CD14-positive monocyte (primary cell): ENCODE measurements at regions not wholly inside any gene's neighbourhood (a gene's known extent, or its start where the extent isn't known, plus 50 kb on each side); places are given as distances from the start of the nearest gene placed in this dataset.

ENCODE experiments used
- DNase-seq, 3 donors: peaks; one replicate each; pipeline ENCODE4 v3.0.0-alpha.2; 2011 to 2022
- H2AFZ ChIP-seq: 2 replicates; pipeline ENCODE4 v1.6.0; 2012; ENCODE audit warnings: mild to moderate bottlenecking, low read depth, low read length, inconsistent platforms; ENCODE audit not compliant: insufficient read depth, poor library complexity, severe bottlenecking
- H3K27ac ChIP-seq, 2 donors: 1 replicate in 1 of 2; 2 replicates in 1 of 2; pipeline ENCODE4 v1.5.1; 2012 to 2013; ENCODE audit warnings: low read length in 2 of 2, control low read depth in 1 of 2, inconsistent platforms in 1 of 2, low read depth in 1 of 2, mild to moderate bottlenecking in 1 of 2
- H3K27me3 ChIP-seq, 2 donors: one replicate each; pipeline versions ENCODE4 v1.6.0 to v1.6.1; 2011 to 2013; ENCODE audit warnings: low read length in 2 of 2; ENCODE audit not compliant: control insufficient read depth in 2 of 2, insufficient read depth in 2 of 2
- H3K36me3 ChIP-seq, 2 donors: replicated peaks in 1 of 2; 1 replicate in 1 of 2; 2 replicates in 1 of 2; pipeline versions ENCODE4 v1.5.1 to v1.6.1; 2012 to 2013; ENCODE audit warnings: low read length in 2 of 2, control low read depth in 1 of 2, inconsistent platforms in 1 of 2, mild to moderate bottlenecking in 1 of 2; ENCODE audit not compliant: insufficient read depth in 2 of 2, control insufficient read depth in 1 of 2
- H3K4me1 ChIP-seq, 2 donors: 1 replicate in 1 of 2; 2 replicates in 1 of 2; pipeline versions ENCODE4 v1.5.1 to v1.6.1; 2012 to 2013; ENCODE audit warnings: low read length in 2 of 2, control low read depth in 1 of 2, inconsistent platforms in 1 of 2, mild to moderate bottlenecking in 1 of 2, moderate library complexity in 1 of 2; ENCODE audit not compliant: insufficient read depth in 2 of 2, control insufficient read depth in 1 of 2
- H3K4me2 ChIP-seq: replicated peaks from 2 replicates; pipeline ENCODE3; 2012; ENCODE audit warnings: low read length, moderate library complexity, mild to moderate bottlenecking; ENCODE audit not compliant: poor library complexity, severe bottlenecking; ENCODE audit errors: extremely low read depth
- H3K4me3 ChIP-seq, 3 experiments: fragments of 200-600 bp in 1 of 3; sonication (generic) in 1 of 3; replicated peaks in 1 of 3; 1 replicate in 2 of 3; 2 replicates in 1 of 3; pipeline ENCODE4 v1.5.1; 2011 to 2013; ENCODE audit warnings: low read length in 3 of 3, mild to moderate bottlenecking in 3 of 3, control low read depth in 2 of 3, low read depth in 2 of 3, inconsistent platforms in 1 of 3, moderate library complexity in 1 of 3
- H3K79me2 ChIP-seq: 2 replicates; pipeline ENCODE4 v1.6.0; 2012; ENCODE audit warnings: mild to moderate bottlenecking, control low read depth, inconsistent platforms, low read length, moderate library complexity; ENCODE audit not compliant: insufficient read depth
- H3K9ac ChIP-seq: 2 replicates; pipeline ENCODE4 v1.6.0; 2017; ENCODE audit warnings: low read length, mild to moderate bottlenecking; ENCODE audit not compliant: insufficient read depth, poor library complexity, severe bottlenecking
- H3K9me3 ChIP-seq, 2 donors: replicated peaks in 1 of 2; 1 replicate in 1 of 2; 2 replicates in 1 of 2; pipeline versions ENCODE4 v1.5.1 to v1.6.1; 2012 to 2013; ENCODE audit warnings: low read length in 2 of 2, control low read depth in 1 of 2; ENCODE audit not compliant: control insufficient read depth in 1 of 2, insufficient read depth in 1 of 2
- H4K20me1 ChIP-seq: 2 replicates; pipeline ENCODE4 v1.6.0; 2012; ENCODE audit warnings: mild to moderate bottlenecking, low read length, control low read depth, moderate library complexity; ENCODE audit not compliant: insufficient read depth
- H3K27ac Mint-ChIP-seq, 7 donors: one replicate each; pipeline ENCODE4 v1.8.0; 2020; ENCODE audit warnings: mild to moderate bottlenecking in 7 of 7, mixed read lengths in 7 of 7, moderate library complexity in 6 of 7, inconsistent platforms in 2 of 7
- H3K27me3 Mint-ChIP-seq, 3 donors: one replicate each; pipeline ENCODE4 v1.8.0; 2021 to 2022; ENCODE audit warnings: low read depth in 3 of 3, mild to moderate bottlenecking in 3 of 3, mixed read lengths in 3 of 3, moderate library complexity in 3 of 3, inconsistent platforms in 1 of 3
- H3K36me3 Mint-ChIP-seq, 2 donors: one replicate each; pipeline ENCODE4 v1.8.0; 2020; ENCODE audit warnings: mixed read lengths in 2 of 2, inconsistent platforms in 1 of 2, mild to moderate bottlenecking in 1 of 2
- H3K4me1 Mint-ChIP-seq: one replicate; pipeline ENCODE4 v1.8.0; 2020; ENCODE audit warnings: mild to moderate bottlenecking, mixed read lengths
- H3K4me3 Mint-ChIP-seq, 2 donors: one replicate each; pipeline ENCODE4 v1.8.0; 2020; ENCODE audit warnings: mild to moderate bottlenecking in 2 of 2, mixed read lengths in 2 of 2, moderate library complexity in 1 of 2
- H3K9me3 Mint-ChIP-seq, 7 donors: one replicate each; pipeline ENCODE4 v1.8.0; 2020 to 2022; ENCODE audit warnings: mixed read lengths in 7 of 7, mild to moderate bottlenecking in 6 of 7, moderate library complexity in 6 of 7, inconsistent platforms in 2 of 7
- intact Hi-C, 2 donors: fragments of 100-400 bp; cut with micrococcal nuclease; formaldehyde crosslinking; loops; one replicate each; pipeline versions ENCODE4 v1.15.0 to v1.15.1; 2023
- TF ChIP-seq, protein P1 (sequence below): fragments of 200-600 bp; IDR thresholded peaks from one replicate; pipeline ENCODE4 v1.8.0; 2022; ENCODE audit warnings: antibody characterized with exemption, mild to moderate bottlenecking

DNA sequence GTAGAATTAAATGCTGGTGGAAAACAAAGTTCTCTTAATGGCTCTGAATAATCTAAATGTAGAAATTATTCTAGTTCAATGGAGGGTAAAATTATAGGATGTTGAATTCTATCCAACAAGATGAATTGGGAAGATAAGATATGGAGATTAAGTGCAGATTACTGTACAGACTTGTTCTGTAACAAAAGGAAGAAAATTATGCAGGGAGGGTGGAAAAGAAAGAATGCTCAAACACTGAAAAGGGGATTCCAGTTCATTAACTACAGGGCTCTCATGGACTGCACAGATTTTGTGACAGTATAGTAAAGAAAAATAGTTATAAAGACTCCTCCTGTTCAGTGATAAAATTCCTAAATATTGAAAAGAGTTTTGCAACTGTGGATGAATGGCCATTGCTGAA lies 1794.0 kb upstream of the PCDH7 start:
- no peak overlapping the region for H3K27ac ChIP-seq
- no peak overlapping the region for H3K27ac Mint-ChIP-seq
- peaks cover 0 to 8% (median 3%) of the 10 kb centered on the region in 7 donors for H3K9me3 Mint-ChIP-seq
- H4K20me1 ChIP-seq = no peaks in the 10 kb centered on the region
- no peak overlapping the region for H2AFZ ChIP-seq
- intact Hi-C loops = no loop called here
- no peaks in the 10 kb centered on the region for H3K4me1 ChIP-seq
- H3K4me2 ChIP-seq = no peak overlapping the region
- H3K79me2 ChIP-seq = no peaks in the 10 kb centered on the region
- H3K27me3 ChIP-seq = no peaks in the 10 kb centered on the region
- H3K36me3 ChIP-seq = no peaks in the 10 kb centered on the region
- no peak overlapping the region for H3K4me3 Mint-ChIP-seq
- no peak overlapping the region for H3K9ac ChIP-seq
- DNase-seq = no peak
- no peaks in the 10 kb centered on the region for H3K4me1 Mint-ChIP-seq
- no peaks in the 10 kb centered on the region for H3K9me3 ChIP-seq
- TF ChIP-seq, protein P1, sequence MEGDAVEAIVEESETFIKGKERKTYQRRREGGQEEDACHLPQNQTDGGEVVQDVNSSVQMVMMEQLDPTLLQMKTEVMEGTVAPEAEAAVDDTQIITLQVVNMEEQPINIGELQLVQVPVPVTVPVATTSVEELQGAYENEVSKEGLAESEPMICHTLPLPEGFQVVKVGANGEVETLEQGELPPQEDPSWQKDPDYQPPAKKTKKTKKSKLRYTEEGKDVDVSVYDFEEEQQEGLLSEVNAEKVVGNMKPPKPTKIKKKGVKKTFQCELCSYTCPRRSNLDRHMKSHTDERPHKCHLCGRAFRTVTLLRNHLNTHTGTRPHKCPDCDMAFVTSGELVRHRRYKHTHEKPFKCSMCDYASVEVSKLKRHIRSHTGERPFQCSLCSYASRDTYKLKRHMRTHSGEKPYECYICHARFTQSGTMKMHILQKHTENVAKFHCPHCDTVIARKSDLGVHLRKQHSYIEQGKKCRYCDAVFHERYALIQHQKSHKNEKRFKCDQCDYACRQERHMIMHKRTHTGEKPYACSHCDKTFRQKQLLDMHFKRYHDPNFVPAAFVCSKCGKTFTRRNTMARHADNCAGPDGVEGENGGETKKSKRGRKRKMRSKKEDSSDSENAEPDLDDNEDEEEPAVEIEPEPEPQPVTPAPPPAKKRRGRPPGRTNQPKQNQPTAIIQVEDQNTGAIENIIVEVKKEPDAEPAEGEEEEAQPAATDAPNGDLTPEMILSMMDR = no peak
- no peaks in the 10 kb centered on the region for H3K36me3 Mint-ChIP-seq
- H3K4me3 ChIP-seq = no peak overlapping the region
- H3K27me3 Mint-ChIP-seq = peaks cover 0 to 3% (median 0%) of the 10 kb centered on the region in 3 donors

DNA sequence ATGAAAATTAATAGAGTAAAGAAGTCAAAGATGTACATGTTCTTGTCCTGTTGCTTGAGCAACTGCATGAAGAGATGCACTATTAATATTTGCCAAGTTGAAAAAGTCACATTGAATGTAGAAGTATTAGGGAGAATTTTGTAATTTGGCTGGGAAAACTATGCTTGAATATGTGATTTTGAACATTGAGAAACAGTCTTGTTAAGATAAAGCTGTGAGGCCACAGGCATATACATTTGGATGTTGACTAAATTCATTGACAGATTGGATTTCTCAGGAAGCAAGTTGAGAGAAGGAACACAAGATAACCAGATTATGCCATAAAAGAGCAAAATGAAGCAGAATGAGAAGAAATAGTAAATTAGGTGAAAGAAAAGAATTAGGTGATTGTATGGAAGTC lies 1777.5 kb upstream of the PCDH7 start:
- Histone ChIP-seq H2AFZ (no peak overlapping the region), H3K9ac (no peak overlapping the region), H3K4me1 (no peaks in the 10 kb centered on the region), H3K4me2 (no peak overlapping the region), H3K27ac (no peak overlapping the region), H3K4me3 (no peak overlapping the region), H3K9me3 (peaks cover 0 to 3% of the 10 kb centered on the region in 2 donors), H3K27me3 (no peaks in the 10 kb centered on the region), H3K79me2 (no peaks in the 10 kb centered on the region), H3K36me3 (no peaks in the 10 kb centered on the region), H4K20me1 (no peaks in the 10 kb centered on the region)
- DNase-seq = no peak
- H3K27me3 Mint-ChIP-seq = no peaks in the 10 kb centered on the region
- TF ChIP-seq, protein P1 = no peak
- no peak overlapping the region for H3K27ac Mint-ChIP-seq
- intact Hi-C loops = no loop called here
- H3K9me3 Mint-ChIP-seq = peaks cover 0 to 3% (median 0%) of the 10 kb centered on the region in 7 donors
- no peak overlapping the region for H3K4me3 Mint-ChIP-seq
- H3K4me1 Mint-ChIP-seq = no peaks in the 10 kb centered on the region
- no peaks in the 10 kb centered on the region for H3K36me3 Mint-ChIP-seq
